ENCODE measurements at regions not wholly inside any gene's neighbourhood (a gene's known extent, or its start where the extent isn't known, plus 50 kb on each side); places are given as distances from the start of the nearest gene placed in this dataset.

GRCh38 chr20:4571759-4572531, 114.3 kb upstream of the PRNP start:
- Histone ChIP-seq H3K27ac (no peak overlapping the region), H3K4me3 (no peak overlapping the region)
- TF ChIP-seq CTCF (IDR thresholded peaks at IDR 0.05) = no peak
- DNase-seq (ENCODE audit: low spot score) = no peak

- Histone ChIP-seq H3K4me3 (no peak overlapping the region), H3K27ac (no peak overlapping the region)
- DNase-seq (ENCODE audit: low spot score) = no peak
- no peak for TF ChIP-seq CTCF (IDR thresholded peaks at IDR 0.05)
These were observed 116.4 kb upstream of the PRNP start for GRCh38 chr20:4569865-4570264.

DNA sequence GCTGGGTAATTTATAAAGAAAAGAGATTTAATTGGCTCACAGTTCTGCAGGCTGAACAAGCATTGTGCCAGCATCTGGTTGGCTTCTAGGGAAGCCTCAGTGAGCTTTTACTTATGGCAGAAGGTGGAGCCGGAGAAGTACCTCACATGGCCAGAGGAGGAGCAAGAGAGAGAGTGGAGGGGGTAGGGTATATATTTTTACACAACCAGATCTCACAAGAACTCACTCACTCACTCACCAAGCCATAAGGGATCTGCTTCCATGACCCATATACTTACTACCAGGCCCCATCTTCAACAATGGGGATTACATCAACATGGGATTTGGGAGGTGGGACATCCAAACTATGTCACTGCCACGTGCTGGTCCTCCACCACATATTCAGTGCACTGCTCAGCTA, 117.2 kb upstream of the PRNP start:
- H3K4me3 ChIP-seq = no peak overlapping the region
- no peak for DNase-seq (ENCODE audit: low spot score)
- H3K27ac ChIP-seq = no peak overlapping the region
- no peak for TF ChIP-seq CTCF (IDR thresholded peaks at IDR 0.05)

- DNase-seq (ENCODE audit: low spot score) = no peak
- no peak for TF ChIP-seq CTCF (IDR thresholded peaks at IDR 0.05)
- no peak overlapping the region for H3K27ac ChIP-seq
- no peak overlapping the region for H3K4me3 ChIP-seq
These were observed 117.8 kb upstream of the PRNP start for GRCh38 chr20:4568361-4568959.

DNA sequence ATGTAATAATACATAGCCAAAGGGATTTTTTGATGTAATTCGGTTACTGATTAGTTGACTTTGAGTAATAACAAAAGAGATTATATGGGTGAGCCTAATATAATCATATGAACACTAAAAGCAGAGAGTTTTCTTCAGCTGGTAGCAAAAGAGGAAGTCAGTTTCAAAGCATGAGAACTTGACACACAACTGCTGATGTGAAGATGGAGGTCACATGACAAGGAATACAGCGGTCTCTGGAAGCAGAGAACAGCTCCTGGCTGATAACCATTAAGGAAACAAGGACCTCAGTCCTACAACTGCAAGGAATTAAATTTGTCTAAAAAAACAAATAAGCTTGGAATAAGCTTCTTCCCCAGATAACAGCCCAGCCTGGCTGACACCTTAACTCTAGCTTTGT, 119.1 kb upstream of the PRNP start:
- no peak for DNase-seq (ENCODE audit: low spot score)
- TF ChIP-seq CTCF (IDR thresholded peaks at IDR 0.05) = no peak
- Histone ChIP-seq H3K4me3 (no peak overlapping the region), H3K27ac (no peak overlapping the region)

DNA sequence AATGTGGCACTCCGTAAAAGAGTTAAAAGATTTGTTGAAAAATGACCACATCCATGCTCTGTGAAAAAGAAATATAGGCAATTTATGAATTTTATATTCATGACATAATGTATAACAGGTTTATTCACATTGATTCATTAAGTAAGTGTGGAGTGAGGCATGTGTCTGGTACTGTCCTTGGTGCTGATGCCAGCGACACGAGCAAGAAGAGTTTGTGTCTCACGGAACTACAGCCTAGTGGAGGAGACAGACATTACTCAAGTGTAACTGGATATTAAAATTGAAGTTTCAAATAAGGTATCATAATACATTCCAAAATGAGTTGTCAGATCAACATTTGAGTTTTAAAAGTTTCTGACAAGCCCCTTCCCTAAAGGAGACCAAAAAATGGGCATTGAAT, 122.7 kb upstream of the PRNP start:
- TF ChIP-seq CTCF (IDR thresholded peaks at IDR 0.05) = no peak
- H3K4me3 ChIP-seq = no peak overlapping the region
- no peak for DNase-seq (ENCODE audit: low spot score)
- no peak overlapping the region for H3K27ac ChIP-seq

DNA sequence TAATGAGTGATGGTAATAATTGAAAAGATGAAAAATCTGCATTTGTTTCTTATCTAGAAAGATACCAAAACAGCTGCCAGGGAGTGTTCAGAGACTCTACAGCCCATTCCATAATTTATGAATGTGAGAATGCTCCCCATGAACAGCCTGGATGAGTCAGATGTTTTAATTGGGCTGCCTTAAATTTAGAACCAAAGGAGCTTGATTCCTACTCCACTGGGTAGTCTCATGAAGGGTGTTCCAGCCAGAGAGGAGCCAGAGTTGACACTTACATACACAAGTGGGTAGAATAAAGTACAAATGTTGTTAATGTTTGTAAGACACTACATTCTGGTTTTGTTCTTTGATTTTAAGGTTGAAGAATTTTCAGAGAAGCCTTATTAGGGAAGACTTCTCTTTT, 123.2 kb upstream of the PRNP start:
- no peak overlapping the region for H3K27ac ChIP-seq
- H3K4me3 ChIP-seq = no peak overlapping the region
- no peak for DNase-seq (ENCODE audit: low spot score)
- no peak for TF ChIP-seq CTCF (IDR thresholded peaks at IDR 0.05)
